Neuronal stem cell (in vitro differentiated cells): ENCODE measurements at regions not wholly inside any gene's neighbourhood (a gene's known extent, or its start where the extent isn't known, plus 50 kb on each side); places are given as distances from the start of the nearest gene placed in this dataset.

ENCODE experiments used
- DNase-seq: peaks from one replicate; pipeline ENCODE4 v3.0.0-alpha.2; 2013; ENCODE audit warnings: low spot score
- H2AFZ ChIP-seq: one replicate; pipeline ENCODE4 v1.6.1; 2013; ENCODE audit warnings: mild to moderate bottlenecking, low read length, inconsistent platforms
- H2AK5ac ChIP-seq: 2 replicates; pipeline ENCODE4 v1.6.1; 2013; ENCODE audit warnings: low read depth, mild to moderate bottlenecking, inconsistent platforms, low read length, moderate library complexity, mixed read lengths
- H2BK120ac ChIP-seq: 2 replicates; pipeline ENCODE4 v1.6.1; 2013; ENCODE audit warnings: low read depth, mild to moderate bottlenecking, inconsistent platforms, low read length, moderate library complexity, mixed read lengths
- H2BK12ac ChIP-seq: one replicate; pipeline ENCODE4 v1.6.1; 2013; ENCODE audit warnings: low read length, inconsistent platforms
- H2BK15ac ChIP-seq: 2 replicates; pipeline ENCODE4 v1.6.1; 2013; ENCODE audit warnings: mild to moderate bottlenecking, low read length, inconsistent platforms, mixed read lengths
- H2BK5ac ChIP-seq: one replicate; pipeline ENCODE4 v1.6.1; 2013; ENCODE audit warnings: inconsistent platforms, mild to moderate bottlenecking, low read length, moderate library complexity
- H3K14ac ChIP-seq: one replicate; pipeline ENCODE4 v1.6.1; 2013; ENCODE audit warnings: low read length, inconsistent platforms
- H3K18ac ChIP-seq: 2 replicates; pipeline ENCODE4 v1.6.1; 2013; ENCODE audit warnings: low read length, inconsistent platforms
- H3K23ac ChIP-seq: 2 replicates; pipeline ENCODE4 v1.6.1; 2013; ENCODE audit warnings: low read depth, mild to moderate bottlenecking, mixed read lengths, low read length, inconsistent platforms; ENCODE audit not compliant: poor library complexity
- H3K27ac ChIP-seq: replicated peaks from 3 replicates; pipeline ENCODE4 v1.5.1; 2013; ENCODE audit warnings: low read length, inconsistent platforms
- H3K27me3 ChIP-seq, 3 experiments: 2 replicates each; pipeline ENCODE4 v1.6.1; 2013; ENCODE audit warnings: low read length in 3 of 3, mild to moderate bottlenecking in 2 of 3, inconsistent platforms in 1 of 3, low read depth in 1 of 3, mixed read lengths in 1 of 3, moderate library complexity in 1 of 3; ENCODE audit not compliant: control insufficient read depth in 3 of 3, insufficient read depth in 3 of 3
- H3K36me3 ChIP-seq, 2 donors: replicated peaks in 1 of 2; 2 replicates each; pipeline ENCODE4 v1.6.1; 2013; ENCODE audit warnings: low read length in 2 of 2; ENCODE audit not compliant: control insufficient read depth in 2 of 2, insufficient read depth in 2 of 2
- H3K4ac ChIP-seq: 2 replicates; pipeline ENCODE4 v1.6.1; 2013; ENCODE audit warnings: inconsistent platforms, mild to moderate bottlenecking, low read length, moderate library complexity
- H3K4me1 ChIP-seq, 2 donors: 1 replicate in 1 of 2; 2 replicates in 1 of 2; pipeline ENCODE4 v1.6.1; 2013; ENCODE audit warnings: low read length in 2 of 2, low read depth in 1 of 2; ENCODE audit not compliant: control insufficient read depth in 2 of 2, insufficient read depth in 1 of 2
- H3K4me2 ChIP-seq: one replicate; pipeline ENCODE4 v1.6.1; 2013; ENCODE audit warnings: mild to moderate bottlenecking, low read length, inconsistent platforms; ENCODE audit not compliant: insufficient read depth, poor library complexity, severe bottlenecking
- H3K4me3 ChIP-seq, 2 donors: 2 replicates each; pipeline ENCODE4 v1.5.1; 2013; ENCODE audit warnings: low read length in 2 of 2, mild to moderate bottlenecking in 2 of 2, inconsistent platforms in 1 of 2, moderate library complexity in 1 of 2
- H3K79me1 ChIP-seq: one replicate; pipeline ENCODE4 v1.6.1; 2013; ENCODE audit warnings: low read depth, mild to moderate bottlenecking, inconsistent platforms, low read length, moderate library complexity
- H3K9ac ChIP-seq: one replicate; pipeline ENCODE4 v1.6.1; 2013; ENCODE audit warnings: mild to moderate bottlenecking, low read depth, low read length, inconsistent platforms; ENCODE audit not compliant: poor library complexity
- H3K9me3 ChIP-seq, 2 donors: replicated peaks in 1 of 2; 2 replicates each; pipeline versions ENCODE3 to v1.6.1; 2013; ENCODE audit warnings: low read length in 2 of 2, mild to moderate bottlenecking in 2 of 2, inconsistent platforms in 1 of 2, low read depth in 1 of 2, mixed read lengths in 1 of 2, moderate library complexity in 1 of 2; ENCODE audit not compliant: control insufficient read depth in 2 of 2, insufficient read depth in 1 of 2
- H4K8ac ChIP-seq: one replicate; pipeline ENCODE4 v1.6.1; 2013; ENCODE audit warnings: low read depth, mild to moderate bottlenecking, inconsistent platforms, low read length, moderate library complexity
- H4K91ac ChIP-seq: one replicate; pipeline ENCODE4 v1.6.1; 2013; ENCODE audit warnings: low read length, low read depth, mild to moderate bottlenecking, inconsistent platforms; ENCODE audit not compliant: poor library complexity
- WGBS, 2 donors: extraction: QIAGEN DNeasy Blood & Tissue Kit; methylation state at CpG; one replicate each; pipeline ENCODE4 v1.1.7; 2013; ENCODE audit warnings: missing lambda C conversion rate in 2 of 2, mixed read lengths in 1 of 2; ENCODE audit not compliant: insufficient read length in 2 of 2, insufficient replicate concordance in 1 of 2; ENCODE audit errors: extremely low coverage in 2 of 2; 5-methylcytosine and 5-hydroxymethylcytosine counted together

- WGBS, 2 donors: no CpG with 5 or more reads among the region's 5 CpGs
These were observed 698.0 kb upstream of the WWC1 start for GRCh38 chr5:167593329-167594060.

GRCh38 chr5:167594061-167594435 is 697.4 kb upstream of the WWC1 start:
- Histone ChIP-seq H2BK120ac (no peak overlapping the region), H3K4me1 (no peaks in the 10 kb centered on the region), H2BK5ac (no peak overlapping the region), H2BK12ac (no peak overlapping the region), H3K36me3 (no peaks in the 10 kb centered on the region), H3K18ac (no peak overlapping the region), H4K91ac (no peak overlapping the region), H3K23ac (no peak overlapping the region), H2AFZ (no peak overlapping the region), H3K9me3 (no peaks in the 10 kb centered on the region), H3K4ac (no peak overlapping the region), H3K14ac (no peak overlapping the region), H3K9ac (no peak overlapping the region), H2BK15ac (no peak overlapping the region), H3K4me2 (no peak overlapping the region), H3K27ac (no peak overlapping the region), H4K8ac (no peak overlapping the region), H3K27me3 (no peaks in the 10 kb centered on the region), H3K4me3 (no peak overlapping the region), H2AK5ac (no peak overlapping the region), H3K79me1 (no peaks in the 10 kb centered on the region)
- DNase-seq: no peak

More at GRCh38 chr5:167593329-167594060, 698.0 kb upstream of the WWC1 start:
- H2BK15ac ChIP-seq: no peak overlapping the region
- H4K8ac ChIP-seq: no peak overlapping the region
- H2BK12ac ChIP-seq: no peak overlapping the region
- no peak overlapping the region for H3K23ac ChIP-seq
- H3K4me1 ChIP-seq: no peaks in the 10 kb centered on the region
- H3K14ac ChIP-seq: no peak overlapping the region
- no peaks in the 10 kb centered on the region for H3K27me3 ChIP-seq
- no peak overlapping the region for H3K18ac ChIP-seq
- H4K91ac ChIP-seq: no peak overlapping the region
- H2BK120ac ChIP-seq: no peak overlapping the region
- no peak overlapping the region for H2AFZ ChIP-seq
- no peaks in the 10 kb centered on the region for H3K9me3 ChIP-seq
- DNase-seq: no peak
- H3K4ac ChIP-seq: no peak overlapping the region
- H2BK5ac ChIP-seq: no peak overlapping the region
- no peak overlapping the region for H3K4me2 ChIP-seq
- no peak overlapping the region for H3K4me3 ChIP-seq
- H3K27ac ChIP-seq: no peak overlapping the region
- no peaks in the 10 kb centered on the region for H3K79me1 ChIP-seq
- H3K9ac ChIP-seq: no peak overlapping the region
- no peaks in the 10 kb centered on the region for H3K36me3 ChIP-seq
- no peak overlapping the region for H2AK5ac ChIP-seq

- no peaks in the 10 kb centered on the region for H3K9me3 ChIP-seq
- H2AK5ac ChIP-seq: no peak overlapping the region
- H3K4ac ChIP-seq: no peak overlapping the region
- H3K27me3 ChIP-seq: no peaks in the 10 kb centered on the region
- no peak overlapping the region for H2BK12ac ChIP-seq
- H3K9ac ChIP-seq: no peak overlapping the region
- H3K36me3 ChIP-seq: no peaks in the 10 kb centered on the region
- H3K79me1 ChIP-seq: no peaks in the 10 kb centered on the region
- H2BK5ac ChIP-seq: no peak overlapping the region
- H3K4me1 ChIP-seq: no peaks in the 10 kb centered on the region
- H4K91ac ChIP-seq: no peak overlapping the region
- H3K4me2 ChIP-seq: no peak overlapping the region
- H3K23ac ChIP-seq: no peak overlapping the region
- H2AFZ ChIP-seq: no peak overlapping the region
- no peak overlapping the region for H3K4me3 ChIP-seq
- no CpG with 5 or more reads among the region's 3 CpGs for WGBS, 2 donors
- DNase-seq: no peak
- H4K8ac ChIP-seq: no peak overlapping the region
- no peak overlapping the region for H3K14ac ChIP-seq
- no peak overlapping the region for H2BK15ac ChIP-seq
- no peak overlapping the region for H3K27ac ChIP-seq
- H2BK120ac ChIP-seq: no peak overlapping the region
- no peak overlapping the region for H3K18ac ChIP-seq
These were observed 696.7 kb upstream of the WWC1 start for GRCh38 chr5:167594750-167595149.

DNA sequence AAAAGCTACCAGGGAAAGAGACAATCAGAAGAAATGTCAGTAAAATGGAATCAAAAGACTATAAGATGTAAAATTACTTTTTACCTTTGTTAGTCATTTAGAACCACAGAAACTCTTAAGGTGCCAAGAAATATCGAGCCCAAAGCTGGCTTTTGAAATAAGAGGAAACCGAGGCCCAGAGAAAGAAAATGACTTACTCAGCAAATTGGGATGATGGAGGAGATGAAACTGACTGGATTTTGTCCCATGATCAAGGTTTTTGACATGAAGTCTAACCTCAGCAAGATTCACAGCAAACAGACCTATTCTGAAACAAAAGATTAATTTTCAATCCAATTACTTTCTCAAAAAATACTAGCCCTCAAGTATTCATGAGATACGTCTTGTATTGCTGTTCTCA is 696.2 kb upstream of the WWC1 start:
- WGBS, 2 donors: no CpG with 5 or more reads among the region's 3 CpGs
- Histone ChIP-seq H3K79me1 (no peaks in the 10 kb centered on the region), H3K23ac (no peak overlapping the region), H4K91ac (no peak overlapping the region), H3K4me1 (no peaks in the 10 kb centered on the region), H3K36me3 (no peaks in the 10 kb centered on the region), H3K4me3 (no peak overlapping the region), H3K27me3 (no peaks in the 10 kb centered on the region), H2AFZ (no peak overlapping the region), H3K4me2 (no peak overlapping the region), H2BK12ac (no peak overlapping the region), H3K9ac (no peak overlapping the region), H3K9me3 (no peaks in the 10 kb centered on the region), H4K8ac (no peak overlapping the region), H3K4ac (no peak overlapping the region), H3K27ac (no peak overlapping the region), H2BK15ac (no peak overlapping the region), H2BK5ac (no peak overlapping the region), H3K18ac (no peak overlapping the region), H3K14ac (no peak overlapping the region), H2AK5ac (no peak overlapping the region), H2BK120ac (no peak overlapping the region)
- no peak for DNase-seq
